GM12892 (cell line): ENCODE measurements at regions not wholly inside any gene's neighbourhood (a gene's known extent, or its start where the extent isn't known, plus 50 kb on each side); places are given as distances from the start of the nearest gene placed in this dataset.

Source experiments
- POLR2A ChIP-seq: IDR thresholded peaks from 2 replicates; pipeline ENCODE4 v1.6.1; 2011; ENCODE audit warnings: low read depth, low read length, control low read depth
- POLR2AphosphoS5 ChIP-seq: IDR thresholded peaks from 2 replicates; pipeline ENCODE4 v1.6.1; 2011; ENCODE audit warnings: low read depth, low read length, control low read depth
- TAF1 ChIP-seq: IDR thresholded peaks from 2 replicates; pipeline ENCODE4 v1.6.1; 2011; ENCODE audit warnings: low read depth, mild to moderate bottlenecking, control low read depth, low read length, borderline replicate concordance

DNA sequence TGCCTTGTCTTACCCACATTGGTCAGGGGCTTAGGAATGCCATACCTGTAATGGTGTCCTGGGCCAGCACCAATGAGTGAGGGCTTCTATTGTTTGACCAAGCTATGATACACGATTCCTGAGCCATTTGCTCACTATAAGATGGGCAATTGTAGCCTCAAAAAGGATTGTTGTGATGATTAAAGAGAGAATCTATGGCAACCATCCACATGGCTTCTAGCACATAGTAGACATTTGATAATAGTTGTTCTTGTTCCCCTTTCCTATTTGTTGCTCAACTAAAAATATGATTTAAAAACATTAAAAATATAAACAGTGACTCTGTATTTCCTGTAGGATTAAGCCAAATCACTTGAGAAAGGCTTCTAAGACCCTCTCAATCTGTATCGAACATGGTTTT is 366.1 kb downstream of the PCNX1 start:
- TF ChIP-seq POLR2A (no peak), POLR2AphosphoS5 (no peak), TAF1 (no peak)
